ENCODE measurements at regions not wholly inside any gene's neighbourhood (a gene's known extent, or its start where the extent isn't known, plus 50 kb on each side); places are given as distances from the start of the nearest gene placed in this dataset.

GRCh38 chrX:45295259-45295986 is 94.7 kb upstream of the DIPK2B start:
- FAIRE-seq (no peak), DNase-seq (ENCODE audit: low read depth, low spot score) (no peak)
- TF ChIP-seq EZH2 (IDR thresholded peaks at IDR 0.05; ENCODE audit: low read length), result no peak
- no peak for TF ChIP-seq CTCF (optimal IDR thresholded peaks at IDR 0.05 in 1 of 3, IDR thresholded peaks at IDR 0.05 in 1 of 3, conservative IDR thresholded peaks at IDR 0.05 in 1 of 3; ENCODE audit: extremely low read depth in 1 of 3, insufficient read depth in 2 of 3, low read length in 3 of 3)
- Histone ChIP-seq H3K4me3 (ENCODE audit: control insufficient read depth in 2 of 3, extremely low read depth in 1 of 3, insufficient read depth in 2 of 3, low read depth in 1 of 3, low read length in 3 of 3) (no peak overlapping the region), H3K9me1 (ENCODE audit: control insufficient read depth, extremely low read depth, insufficient read depth, low read length) (no peaks in the 10 kb centered on the region), H3K4me2 (ENCODE audit: control insufficient read depth, extremely low read depth, insufficient read depth, low read depth, low read length) (no peak overlapping the region), H3K9ac (ENCODE audit: control insufficient read depth, extremely low read depth, insufficient read depth, low read length) (no peak overlapping the region), H3K9me3 (ENCODE audit: control insufficient read depth, low read depth, low read length) (no peaks in the 10 kb centered on the region), H3K79me2 (ENCODE audit: control insufficient read depth, insufficient read depth, low read length) (no peaks in the 10 kb centered on the region), H2AFZ (ENCODE audit: control insufficient read depth, low read length) (no peak overlapping the region), H3K27ac (ENCODE audit: control insufficient read depth, insufficient read depth, low read length) (no peak overlapping the region), H3K4me1 (ENCODE audit: control insufficient read depth, extremely low read depth, insufficient read depth, low read length) (no peaks in the 10 kb centered on the region), H3K36me3 (ENCODE audit: control insufficient read depth in 2 of 2, extremely low read depth in 1 of 2, insufficient read depth in 2 of 2, low read length in 2 of 2) (no peaks in the 10 kb centered on the region), H3K27me3 (ENCODE audit: control insufficient read depth, extremely low read depth, insufficient read depth, low read length) (peaks cover 13% of the 10 kb centered on the region), H4K20me1 (ENCODE audit: control insufficient read depth, extremely low read depth, insufficient read depth, low read length) (no peaks in the 10 kb centered on the region)
- dilution Hi-C loops (cut with MboI; ENCODE audit: extremely low pct_ligation_motif_present, low sequenced_read_pairs), result no loop called here

- Histone ChIP-seq H3K79me2 (ENCODE audit: control insufficient read depth, insufficient read depth, low read length) (no peaks in the 10 kb centered on the region), H3K36me3 (ENCODE audit: control insufficient read depth in 2 of 2, extremely low read depth in 1 of 2, insufficient read depth in 2 of 2, low read length in 2 of 2) (no peaks in the 10 kb centered on the region), H3K4me3 (ENCODE audit: control insufficient read depth in 2 of 3, extremely low read depth in 1 of 3, insufficient read depth in 2 of 3, low read depth in 1 of 3, low read length in 3 of 3) (no peak overlapping the region), H3K27me3 (ENCODE audit: control insufficient read depth, extremely low read depth, insufficient read depth, low read length) (peaks cover 3% of the 10 kb centered on the region), H4K20me1 (ENCODE audit: control insufficient read depth, extremely low read depth, insufficient read depth, low read length) (no peaks in the 10 kb centered on the region), H3K9ac (ENCODE audit: control insufficient read depth, extremely low read depth, insufficient read depth, low read length) (no peak overlapping the region), H3K27ac (ENCODE audit: control insufficient read depth, insufficient read depth, low read length) (no peak overlapping the region), H3K4me1 (ENCODE audit: control insufficient read depth, extremely low read depth, insufficient read depth, low read length) (no peaks in the 10 kb centered on the region), H2AFZ (ENCODE audit: control insufficient read depth, low read length) (no peak overlapping the region), H3K9me3 (ENCODE audit: control insufficient read depth, low read depth, low read length) (no peaks in the 10 kb centered on the region), H3K4me2 (ENCODE audit: control insufficient read depth, extremely low read depth, insufficient read depth, low read depth, low read length) (no peak overlapping the region), H3K9me1 (ENCODE audit: control insufficient read depth, extremely low read depth, insufficient read depth, low read length) (no peaks in the 10 kb centered on the region)
- FAIRE-seq, result no peak
- TF ChIP-seq CTCF (optimal IDR thresholded peaks at IDR 0.05 in 1 of 3, IDR thresholded peaks at IDR 0.05 in 1 of 3, conservative IDR thresholded peaks at IDR 0.05 in 1 of 3; ENCODE audit: extremely low read depth in 1 of 3, insufficient read depth in 2 of 3, low read length in 3 of 3), result no peak
- TF ChIP-seq EZH2 (IDR thresholded peaks at IDR 0.05; ENCODE audit: low read length), result no peak
- dilution Hi-C loops (cut with MboI; ENCODE audit: extremely low pct_ligation_motif_present, low sequenced_read_pairs), result no loop called here
- no peak for DNase-seq (ENCODE audit: low read depth, low spot score)
Observed at GRCh38 chrX:45274576-45274975, 73.9 kb upstream of the DIPK2B start.
